22Rv1 (cell line): ENCODE measurements at regions not wholly inside any gene's neighbourhood (a gene's known extent, or its start where the extent isn't known, plus 50 kb on each side); places are given as distances from the start of the nearest gene placed in this dataset.

ENCODE experiments used
- ZFX ChIP-seq: fragments of 450-650 bp; IDR thresholded peaks from 2 replicates; pipeline ENCODE4 v1.6.1; 2017; ENCODE audit warnings: antibody characterized with exemption, borderline replicate concordance
- TF ChIP-seq, protein P1 (sequence below): fragments of 450-650 bp; IDR thresholded peaks from 2 replicates; pipeline ENCODE4 v1.5.1; 2017; ENCODE audit warnings: mild to moderate bottlenecking

DNA sequence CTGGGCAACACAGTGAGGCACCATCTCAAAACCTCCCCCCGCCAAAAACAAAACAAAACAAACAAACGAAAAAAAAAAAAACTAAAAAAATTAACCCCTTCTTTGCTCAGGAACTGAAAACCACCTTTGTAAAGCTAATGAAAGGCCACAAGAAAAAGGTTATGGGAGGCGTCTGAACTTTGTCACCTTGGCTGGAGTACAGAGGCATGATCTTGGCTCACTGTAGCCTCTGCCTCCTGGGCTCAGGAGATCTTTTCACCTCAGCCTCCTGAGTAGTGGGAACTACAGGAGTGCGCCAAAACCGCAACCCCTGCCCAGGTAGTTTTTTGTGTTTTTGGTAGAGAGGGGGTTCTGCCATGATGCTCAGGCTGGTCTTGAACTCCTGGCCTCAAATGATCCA is 337.9 kb downstream of the TBC1D32 start:
- TF ChIP-seq, protein P1, sequence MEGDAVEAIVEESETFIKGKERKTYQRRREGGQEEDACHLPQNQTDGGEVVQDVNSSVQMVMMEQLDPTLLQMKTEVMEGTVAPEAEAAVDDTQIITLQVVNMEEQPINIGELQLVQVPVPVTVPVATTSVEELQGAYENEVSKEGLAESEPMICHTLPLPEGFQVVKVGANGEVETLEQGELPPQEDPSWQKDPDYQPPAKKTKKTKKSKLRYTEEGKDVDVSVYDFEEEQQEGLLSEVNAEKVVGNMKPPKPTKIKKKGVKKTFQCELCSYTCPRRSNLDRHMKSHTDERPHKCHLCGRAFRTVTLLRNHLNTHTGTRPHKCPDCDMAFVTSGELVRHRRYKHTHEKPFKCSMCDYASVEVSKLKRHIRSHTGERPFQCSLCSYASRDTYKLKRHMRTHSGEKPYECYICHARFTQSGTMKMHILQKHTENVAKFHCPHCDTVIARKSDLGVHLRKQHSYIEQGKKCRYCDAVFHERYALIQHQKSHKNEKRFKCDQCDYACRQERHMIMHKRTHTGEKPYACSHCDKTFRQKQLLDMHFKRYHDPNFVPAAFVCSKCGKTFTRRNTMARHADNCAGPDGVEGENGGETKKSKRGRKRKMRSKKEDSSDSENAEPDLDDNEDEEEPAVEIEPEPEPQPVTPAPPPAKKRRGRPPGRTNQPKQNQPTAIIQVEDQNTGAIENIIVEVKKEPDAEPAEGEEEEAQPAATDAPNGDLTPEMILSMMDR, result no peak
- no peak for TF ChIP-seq ZFX
